GM12891 (cell line): ENCODE measurements at regions not wholly inside any gene's neighbourhood (a gene's known extent, or its start where the extent isn't known, plus 50 kb on each side); places are given as distances from the start of the nearest gene placed in this dataset.

ENCODE experiments used
- PAX5 ChIP-seq: IDR thresholded peaks from 2 replicates; pipeline ENCODE4 v1.6.1; 2011; ENCODE audit warnings: low read length, moderate library complexity, mild to moderate bottlenecking; ENCODE audit not compliant: insufficient read depth, severe bottlenecking
- POLR2A ChIP-seq: IDR thresholded peaks from 2 replicates; pipeline ENCODE4 v1.6.1; 2011; ENCODE audit warnings: low read depth, low read length, control low read depth
- POLR2AphosphoS5 ChIP-seq: IDR thresholded peaks from 2 replicates; pipeline ENCODE4 v1.6.1; 2011; ENCODE audit warnings: low read depth, low read length, control low read depth
- POU2F2 ChIP-seq: IDR thresholded peaks from 2 replicates; pipeline ENCODE4 v1.6.1; 2011; ENCODE audit warnings: low read depth, mild to moderate bottlenecking, control low read depth, low read length, moderate library complexity
- SPI1 ChIP-seq: IDR thresholded peaks from 2 replicates; pipeline ENCODE4 v1.6.1; 2011; ENCODE audit warnings: low read depth, low read length, control low read depth

DNA sequence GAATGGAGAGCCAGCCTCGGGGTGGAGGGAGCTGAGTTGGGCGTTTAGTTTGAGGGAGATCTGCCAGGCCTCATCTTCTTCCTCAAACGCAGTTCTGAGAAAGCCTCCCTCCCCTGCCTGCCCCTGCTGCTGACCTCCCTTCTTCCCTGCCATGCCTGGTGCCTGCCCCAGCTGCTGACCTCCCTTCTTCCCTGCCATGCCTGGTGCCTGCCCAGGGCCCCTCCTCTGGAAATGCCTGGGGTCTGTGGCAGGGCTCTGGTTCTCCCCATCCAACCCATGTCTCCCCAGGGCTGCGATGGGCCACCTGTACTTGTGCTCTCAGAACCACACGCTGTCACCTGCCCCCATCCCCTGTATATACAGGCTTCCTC lies 114.6 kb downstream of the VEGFA start:
- TF ChIP-seq SPI1 (no peak), POLR2A (no peak), POLR2AphosphoS5 (no peak), PAX5 (no peak), POU2F2 (no peak)
